ENCODE measurements at regions not wholly inside any gene's neighbourhood (a gene's known extent, or its start where the extent isn't known, plus 50 kb on each side); places are given as distances from the start of the nearest gene placed in this dataset.

GRCh38 chr3:81433675-81434074 is 327.8 kb downstream of the GBE1 start:
- no peak for TF ChIP-seq CTCF (IDR thresholded peaks at IDR 0.05)
- TF ChIP-seq POLR2A (IDR thresholded peaks at IDR 0.05): no peak
